ENCODE measurements at regions not wholly inside any gene's neighbourhood (a gene's known extent, or its start where the extent isn't known, plus 50 kb on each side); places are given as distances from the start of the nearest gene placed in this dataset.

- Histone ChIP-seq H3K27ac (no peak overlapping the region), H3K27me3 (replicated peaks in 1 of 7) (no peaks in the 10 kb centered on the region), H3K4me1 (no peaks in the 10 kb centered on the region), H3K36me3 (no peaks in the 10 kb centered on the region), H3K9me3 (peaks cover 0 to 6% (median 0%) of the 10 kb centered on the region in 8 donors), H3K4me3 (no peak overlapping the region)
- intact Hi-C loops (cut with DNase I; ENCODE audit: low total_unique reads): no loop called here
- WGBS, 5 donors: 49 to 68% (median 56%) methylated on average over 2 of the region's 2 CpGs
- TF ChIP-seq POLR2A (IDR thresholded peaks at IDR 0.05): no peak
- TF ChIP-seq CTCF (IDR thresholded peaks at IDR 0.05 in 8 of 11, conservative IDR thresholded peaks at IDR 0.05 in 3 of 11): no peak
- TF ChIP-seq POLR2AphosphoS5 (IDR thresholded peaks at IDR 0.05): no peak
- no peak for DNase-seq
These were observed 888.8 kb upstream of the WWC1 start for GRCh38 chr5:167402671-167403070.

- Histone ChIP-seq H3K4me1 (no peaks in the 10 kb centered on the region), H3K9me3 (no peaks in the 10 kb centered on the region), H3K36me3 (no peaks in the 10 kb centered on the region), H3K27ac (no peak overlapping the region), H3K27me3 (replicated peaks in 1 of 7) (no peaks in the 10 kb centered on the region), H3K4me3 (no peak overlapping the region)
- intact Hi-C loops (cut with DNase I; ENCODE audit: low total_unique reads): no loop called here
- TF ChIP-seq POLR2A (IDR thresholded peaks at IDR 0.05): no peak
- no peak for TF ChIP-seq POLR2AphosphoS5 (IDR thresholded peaks at IDR 0.05)
- no peak for TF ChIP-seq CTCF (IDR thresholded peaks at IDR 0.05 in 8 of 11, conservative IDR thresholded peaks at IDR 0.05 in 3 of 11)
- DNase-seq: no peak
These were observed 884.9 kb upstream of the WWC1 start for GRCh38 chr5:167406513-167406912.

GRCh38 chr5:167412556-167412955 lies 878.9 kb upstream of the WWC1 start:
- no peak overlapping the region for H3K27ac ChIP-seq
- TF ChIP-seq POLR2A (IDR thresholded peaks at IDR 0.05): no peak
- TF ChIP-seq POLR2AphosphoS5 (IDR thresholded peaks at IDR 0.05): no peak
- TF ChIP-seq CTCF (IDR thresholded peaks at IDR 0.05 in 8 of 11, conservative IDR thresholded peaks at IDR 0.05 in 3 of 11): no peak
- WGBS, 5 donors: 80 to 93% (median 87%) methylated on average over 1 of the region's 1 CpG
- no peaks in the 10 kb centered on the region for H3K27me3 ChIP-seq (replicated peaks in 1 of 7)
- no peak for DNase-seq
- no peaks in the 10 kb centered on the region for H3K9me3 ChIP-seq
- intact Hi-C loops (cut with DNase I; ENCODE audit: low total_unique reads): no loop called here
- no peak overlapping the region for H3K4me3 ChIP-seq
- no peaks in the 10 kb centered on the region for H3K36me3 ChIP-seq
- no peaks in the 10 kb centered on the region for H3K4me1 ChIP-seq

GRCh38 chr5:167413506-167413905 lies 877.9 kb upstream of the WWC1 start:
- Histone ChIP-seq H3K36me3 (no peaks in the 10 kb centered on the region), H3K9me3 (no peaks in the 10 kb centered on the region), H3K4me3 (no peak overlapping the region), H3K4me1 (no peaks in the 10 kb centered on the region), H3K27ac (no peak overlapping the region), H3K27me3 (replicated peaks in 1 of 7) (no peaks in the 10 kb centered on the region)
- 75 to 87% (median 80%) methylated on average over 5 of the region's 5 CpGs for WGBS, 5 donors
- DNase-seq: no peak
- intact Hi-C loops (cut with DNase I; ENCODE audit: low total_unique reads): no loop called here
- no peak for TF ChIP-seq POLR2A (IDR thresholded peaks at IDR 0.05)
- no peak for TF ChIP-seq CTCF (IDR thresholded peaks at IDR 0.05 in 8 of 11, conservative IDR thresholded peaks at IDR 0.05 in 3 of 11)
